ENCODE measurements at regions not wholly inside any gene's neighbourhood (a gene's known extent, or its start where the extent isn't known, plus 50 kb on each side); places are given as distances from the start of the nearest gene placed in this dataset.

GRCh38 chr11:8740129-8740528, 57.5 kb downstream of the RPL27A start:
- no peak for DNase-seq

- no peak for DNase-seq
Observed at GRCh38 chr11:8744423-8744822, 61.8 kb downstream of the RPL27A start.

DNA sequence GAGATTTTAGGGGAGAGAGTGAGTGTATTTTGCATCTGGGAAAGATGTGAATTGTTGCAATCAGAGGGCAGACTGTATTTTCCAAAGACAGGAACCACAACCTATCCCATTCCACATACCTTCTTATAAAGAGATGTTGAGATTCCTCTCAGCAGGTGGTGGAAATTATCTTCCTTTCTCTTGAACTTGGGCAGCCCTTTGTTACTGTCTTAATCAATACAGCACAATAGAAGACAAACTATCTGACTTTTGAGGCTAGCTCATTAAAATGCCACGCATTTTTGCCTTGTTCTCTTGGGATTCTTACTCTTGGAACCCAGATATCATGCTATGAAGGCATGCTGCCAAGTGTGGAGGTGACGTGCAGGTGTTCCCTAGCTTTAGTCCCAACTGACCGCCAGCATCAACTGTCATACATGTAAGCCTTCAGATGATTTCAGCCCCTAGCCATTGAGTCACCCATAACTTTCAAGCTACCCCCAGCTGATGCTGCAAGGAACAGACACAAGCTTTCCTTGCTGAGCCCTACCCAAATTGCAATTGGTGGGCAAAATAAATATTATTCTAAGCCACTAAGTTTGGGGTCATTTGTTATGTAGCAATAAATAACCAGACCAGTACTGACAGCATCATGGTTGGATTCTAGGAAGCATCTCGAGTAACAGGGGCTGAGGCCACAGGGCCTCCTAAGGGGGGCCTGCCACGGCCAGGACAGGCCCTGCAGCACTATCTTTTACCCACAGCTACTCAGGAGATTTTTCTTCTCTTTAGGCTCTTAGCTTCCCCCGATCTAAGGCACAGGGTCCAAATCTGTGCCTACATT, 63.0 kb downstream of the RPL27A start:
- no peak for DNase-seq

DNA sequence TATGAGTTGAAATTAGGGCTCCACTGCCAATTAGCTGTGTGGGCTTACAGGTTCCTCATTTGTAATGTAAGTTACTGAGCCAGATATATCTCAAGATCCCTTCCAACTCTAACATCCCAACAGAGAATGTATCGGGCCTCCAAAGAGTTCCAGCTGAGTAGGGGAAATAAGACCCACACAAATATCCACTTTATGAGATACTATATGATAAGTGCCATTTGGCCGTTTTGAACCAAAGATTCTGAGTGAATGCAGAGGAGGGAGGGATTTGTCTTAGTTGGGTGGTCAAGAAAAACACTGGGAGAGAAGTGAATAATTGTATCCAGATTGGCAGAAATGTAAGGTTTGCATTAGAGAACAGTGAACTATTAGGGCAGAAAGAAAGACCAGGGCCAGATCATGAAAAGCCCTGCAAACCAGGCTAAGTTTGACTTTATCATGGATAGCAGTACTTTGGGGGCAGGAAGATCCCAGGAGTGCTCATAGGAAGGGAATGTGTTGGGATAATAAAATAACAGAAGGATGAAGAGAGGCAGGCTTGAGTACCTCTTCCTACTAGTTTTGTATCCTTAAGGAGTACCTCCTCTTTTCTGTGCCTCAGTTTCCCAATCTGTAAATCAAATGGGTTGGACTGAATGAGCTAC, 63.9 kb downstream of the RPL27A start:
- no peak for DNase-seq

DNA sequence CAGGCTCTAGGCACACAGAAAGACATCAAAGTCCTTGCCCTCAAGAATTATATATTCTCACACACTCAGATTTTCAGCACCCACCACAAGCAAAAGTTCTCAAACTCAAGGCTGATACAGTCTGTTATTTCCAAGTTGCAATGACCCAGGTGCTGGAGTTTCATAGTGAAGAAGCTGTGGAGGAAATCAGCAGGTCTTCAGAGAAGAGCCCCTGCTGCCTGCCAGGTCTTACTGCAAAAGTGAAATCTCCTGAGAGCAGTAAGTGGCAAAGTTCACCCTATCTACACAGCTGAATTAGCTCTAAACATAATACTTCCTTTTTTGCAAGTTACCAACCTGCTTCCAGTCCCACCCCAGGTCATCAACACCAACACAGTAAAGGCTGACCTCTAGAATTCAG, 64.6 kb downstream of the RPL27A start:
- DNase-seq: no peak

DNA sequence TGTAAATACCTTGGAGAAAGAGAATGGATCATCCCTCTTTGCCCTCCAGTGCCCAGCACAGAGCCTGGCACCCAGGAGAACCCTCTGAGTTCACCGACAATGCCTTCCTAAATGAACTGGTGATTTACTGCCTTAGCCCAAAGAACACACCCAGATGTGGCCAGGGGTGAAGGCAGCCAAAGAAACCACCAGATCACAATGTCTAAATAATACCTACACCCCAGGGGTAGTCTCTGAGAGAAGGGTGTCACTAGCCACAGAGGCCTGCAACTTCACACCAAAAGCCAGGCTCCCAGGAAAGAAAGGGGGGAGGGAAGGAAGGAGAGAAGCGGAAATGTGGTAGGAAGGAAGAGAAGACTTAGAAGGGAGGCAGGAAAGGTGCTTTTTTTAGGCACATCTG, 65.7 kb downstream of the RPL27A start:
- DNase-seq: no peak

DNA sequence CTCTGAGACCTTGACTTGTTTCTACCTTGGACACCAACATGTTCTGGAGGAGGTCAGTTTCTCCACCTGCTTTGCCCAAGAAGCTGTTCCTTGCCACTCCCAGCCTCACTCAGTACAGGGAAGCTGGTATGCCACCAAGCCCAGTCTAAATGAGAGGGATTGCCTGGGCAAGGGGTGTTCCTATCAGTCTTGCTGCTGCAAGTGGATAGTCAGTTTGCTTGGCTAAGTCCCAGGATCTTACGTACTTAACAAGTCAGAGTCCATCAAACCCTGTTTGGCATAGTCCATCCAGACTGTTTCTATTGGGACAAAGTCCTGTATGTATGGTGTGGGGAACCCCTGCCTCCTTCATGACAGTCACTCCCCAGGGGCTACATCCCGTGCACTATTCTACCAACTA, 66.6 kb downstream of the RPL27A start:
- no peak for DNase-seq

DNA sequence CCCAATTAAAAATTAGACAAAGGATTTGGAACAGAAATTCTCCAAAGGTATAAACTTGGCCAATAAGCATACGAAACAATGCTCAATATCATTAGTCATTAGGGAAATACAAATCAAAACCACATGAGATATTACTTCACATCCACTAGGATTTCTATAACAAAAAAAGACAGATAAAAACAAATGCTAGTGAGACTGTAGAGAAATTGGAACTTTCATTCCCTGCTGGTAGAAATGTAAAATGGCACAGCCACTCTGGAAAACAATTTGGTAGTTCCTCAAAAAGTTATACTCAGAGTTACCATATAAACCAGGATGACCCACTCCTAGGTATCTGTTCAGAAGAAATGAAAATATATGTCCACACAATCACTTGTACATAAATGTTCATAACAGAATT, 71.6 kb downstream of the RPL27A start:
- no peak for DNase-seq

GRCh38 chr11:8756201-8756600, 73.6 kb downstream of the RPL27A start:
- no peak for DNase-seq

DNA sequence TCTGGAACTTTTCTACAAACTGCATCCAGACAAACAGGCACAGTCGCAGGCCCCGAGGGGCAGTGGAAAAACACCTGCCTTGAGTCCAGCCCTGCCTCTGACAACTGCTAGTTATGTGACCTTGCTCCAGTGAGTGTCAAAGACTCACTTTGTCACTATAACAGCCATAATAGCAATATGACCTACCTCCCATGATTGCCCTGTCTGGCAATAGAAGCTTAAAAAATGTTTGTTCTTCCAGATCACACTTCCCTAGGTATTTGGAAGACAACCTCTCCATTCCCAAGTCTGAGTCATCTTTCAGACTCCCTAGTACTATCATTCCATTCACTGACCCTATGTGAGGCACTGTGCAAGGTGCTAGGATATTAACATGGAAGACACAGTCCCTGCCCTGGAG, 74.5 kb downstream of the RPL27A start:
- no peak for DNase-seq

GRCh38 chr11:8757533-8757932, 74.9 kb downstream of the RPL27A start:
- no peak for DNase-seq

DNA sequence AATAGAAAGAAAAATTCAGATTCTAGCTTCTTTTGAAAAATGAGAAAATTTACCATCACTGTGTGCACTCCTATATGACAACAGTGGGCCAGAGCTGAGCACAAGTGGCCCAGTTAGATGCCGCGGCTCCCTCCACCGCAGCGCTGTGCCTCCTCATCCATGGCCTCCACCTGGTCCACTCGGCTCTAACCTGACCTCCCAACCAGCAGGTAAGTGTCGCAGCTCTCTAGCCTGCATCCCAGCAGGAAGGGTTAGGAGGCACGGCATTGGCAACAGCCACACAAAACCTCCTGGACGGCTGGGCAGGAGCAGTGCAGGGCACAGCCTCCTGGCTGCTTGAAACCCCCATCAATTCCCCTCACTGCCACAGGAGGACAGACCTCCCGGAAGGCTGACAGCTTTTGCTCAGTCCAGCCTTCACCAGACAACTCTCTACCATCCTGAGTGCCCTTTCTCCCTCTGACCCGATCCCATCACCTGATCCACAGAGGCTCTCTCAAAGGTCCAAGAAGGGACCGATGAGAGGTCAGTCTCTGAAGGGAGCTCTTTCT, 76.1 kb downstream of the RPL27A start:
- DNase-seq: no peak

- no peak for DNase-seq
Observed at GRCh38 chr11:8759634-8760033, 77.0 kb downstream of the RPL27A start.

DNA sequence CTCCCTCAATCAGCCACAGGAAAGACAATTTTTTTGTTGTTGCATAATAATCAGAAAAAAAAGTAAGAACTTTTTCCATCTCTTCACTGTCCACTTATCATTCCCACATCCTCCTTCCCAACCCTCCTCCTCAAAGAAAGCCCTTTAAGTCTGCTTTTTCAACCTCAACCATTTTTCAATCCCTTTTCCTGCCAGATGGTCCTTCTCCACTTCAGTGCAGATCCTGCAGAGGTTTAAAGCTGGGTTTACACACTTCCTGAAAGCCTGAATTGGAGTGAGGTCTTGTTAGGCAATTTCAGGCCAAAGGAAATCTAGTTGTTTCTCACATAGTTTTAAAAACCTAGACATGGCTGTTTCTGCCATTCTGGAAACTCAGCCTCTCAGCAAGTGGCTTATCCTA, 78.3 kb downstream of the RPL27A start:
- DNase-seq: no peak

- no peak for DNase-seq
Observed at GRCh38 chr11:8763070-8763685, 80.6 kb downstream of the RPL27A start.

GRCh38 chr11:8765294-8765693, 82.7 kb downstream of the RPL27A start:
- DNase-seq: no peak

DNA sequence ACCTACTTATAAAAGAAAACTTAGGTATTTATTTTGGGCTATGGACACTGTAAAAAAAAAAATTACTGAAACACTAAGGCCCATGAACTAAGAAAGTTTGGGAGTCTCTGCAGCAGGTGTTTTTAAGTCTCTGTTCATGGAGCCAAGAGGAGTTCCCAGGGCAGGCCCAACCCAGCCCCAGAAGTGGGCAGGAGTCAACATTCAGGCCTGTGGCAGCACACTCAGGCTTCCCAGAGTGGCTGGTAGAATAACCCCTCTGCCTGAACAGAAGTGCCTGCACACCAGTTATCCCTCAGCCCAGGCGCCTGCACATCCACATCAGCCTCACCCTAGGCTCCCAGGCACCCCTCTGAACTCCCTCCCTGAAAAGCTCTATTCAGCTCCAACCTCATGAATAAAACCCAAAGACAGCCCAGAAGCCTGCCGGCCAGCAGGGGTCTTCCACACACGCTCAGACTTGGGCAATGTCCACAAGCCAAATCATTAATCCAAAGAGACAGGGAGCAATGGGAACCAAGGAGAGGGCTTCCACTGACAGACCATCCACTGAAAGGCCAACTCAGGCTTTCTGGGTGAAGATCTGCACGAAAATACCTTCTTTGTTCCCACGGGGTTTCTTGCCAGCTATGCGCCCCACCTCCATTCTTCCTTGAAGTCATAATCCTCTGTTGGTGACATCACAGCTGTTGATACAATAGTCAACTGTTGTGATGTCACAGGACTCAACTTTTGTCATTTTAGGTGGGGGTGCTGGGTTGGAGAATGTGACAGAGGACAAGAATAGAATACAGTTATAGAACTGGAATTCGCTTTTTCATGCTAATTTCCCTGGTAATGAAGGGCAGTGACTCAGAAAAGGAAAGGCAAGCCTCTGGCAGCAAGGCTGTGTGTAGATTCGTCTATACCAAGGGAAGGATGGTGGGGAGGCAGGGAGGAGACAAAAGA, 83.7 kb downstream of the RPL27A start:
- DNase-seq: no peak

- no peak for DNase-seq
Observed at GRCh38 chr11:8766988-8767374, 84.4 kb downstream of the RPL27A start.

DNA sequence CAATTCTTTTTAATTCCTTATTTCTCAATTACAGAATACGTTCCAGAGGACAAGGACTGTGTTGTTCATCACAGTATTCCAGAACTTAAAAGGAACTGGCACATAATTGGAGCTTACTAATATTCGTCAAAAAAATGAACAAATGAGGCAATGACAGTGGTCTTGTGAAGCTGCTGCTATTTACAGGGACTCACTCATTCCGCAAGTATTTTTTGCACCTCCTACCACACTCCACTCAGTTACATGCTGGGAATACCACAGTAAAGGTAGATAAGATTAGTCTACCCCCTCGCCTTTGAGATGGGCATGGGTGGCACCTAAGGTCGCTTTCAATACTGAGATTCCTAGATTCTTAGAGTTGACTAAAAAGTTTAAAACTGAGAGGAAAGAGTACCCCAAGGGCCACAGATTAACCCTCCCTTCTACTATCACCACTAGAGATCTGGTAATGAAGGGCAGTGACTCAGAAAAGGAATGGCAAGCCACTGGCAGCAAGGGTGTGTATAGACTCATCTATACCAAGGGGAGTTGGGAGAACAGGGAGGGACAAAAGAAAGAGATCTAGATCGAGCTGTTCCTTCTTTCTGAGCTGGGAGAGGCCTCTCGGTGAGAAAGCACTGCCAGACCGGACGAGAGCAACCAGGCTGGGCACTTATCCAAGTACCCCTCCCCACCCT, 85.0 kb downstream of the RPL27A start:
- DNase-seq: no peak

DNA sequence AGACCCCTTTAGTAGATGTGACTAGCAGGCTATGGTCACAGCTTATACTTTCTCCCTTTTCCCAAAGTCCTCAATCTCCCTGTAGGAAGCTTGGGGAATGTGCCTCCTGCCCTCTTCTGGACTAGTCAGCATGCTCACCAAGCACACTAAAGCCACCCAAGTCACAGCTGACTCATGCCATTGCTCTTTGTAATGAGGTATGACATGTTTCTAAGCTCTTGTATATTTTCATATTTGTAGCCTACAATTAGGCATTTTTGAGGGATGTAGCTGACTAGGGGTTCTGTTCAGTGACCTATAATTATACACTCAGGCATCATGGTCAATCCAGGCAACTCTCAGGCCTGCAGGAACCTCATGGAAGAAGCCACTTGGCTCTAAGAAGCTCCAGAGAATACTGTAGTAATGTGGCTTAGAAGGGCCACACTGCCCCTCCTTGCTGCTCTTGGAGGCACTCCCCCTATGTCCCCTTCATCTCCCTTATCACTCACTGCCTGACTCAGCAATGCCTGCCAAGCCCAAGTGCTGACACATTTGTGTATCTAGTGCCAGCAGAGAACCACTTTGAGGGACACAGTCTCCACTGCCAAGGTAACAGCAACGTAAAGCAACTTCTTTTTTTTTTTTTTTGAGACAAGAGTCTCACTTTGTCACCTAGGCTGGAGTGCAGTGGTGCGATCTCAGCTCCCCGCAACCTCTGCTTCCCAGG, 86.2 kb downstream of the RPL27A start:
- no peak for DNase-seq

Measured in activated CD4-positive, alpha-beta T cell treated with anti-CD3 and anti-CD28 coated beads for 4 hours (primary cell).